MM.1S (cell line): ENCODE measurements at regions not wholly inside any gene's neighbourhood (a gene's known extent, or its start where the extent isn't known, plus 50 kb on each side); places are given as distances from the start of the nearest gene placed in this dataset.

Experiments used
- DNase-seq: peaks from one replicate; pipeline ENCODE4 v3.0.0-alpha.2; 2015
- H2AFZ ChIP-seq: fragments of 300-600 bp; sonication (generic); 2 replicates; pipeline ENCODE4 v1.6.0; 2016; ENCODE audit warnings: antibody characterized with exemption, low read length
- H3F3A ChIP-seq: fragments of 300-600 bp; sonication (generic); 2 replicates; pipeline ENCODE4 v1.6.1; 2016; ENCODE audit warnings: mild to moderate bottlenecking, antibody characterized with exemption, low read length, moderate library complexity, mixed read lengths; ENCODE audit not compliant: insufficient read depth
- H3K27ac ChIP-seq: fragments of 300-600 bp; sonication (generic); 2 replicates; pipeline ENCODE4 v1.5.1; 2016; ENCODE audit warnings: mild to moderate bottlenecking, low read length
- H3K27me3 ChIP-seq: fragments of 300-600 bp; sonication (generic); replicated peaks from 2 replicates; pipeline ENCODE4 v1.6.0; 2016; ENCODE audit warnings: low read length; ENCODE audit not compliant: insufficient read depth
- H3K36me3 ChIP-seq: fragments of 300-600 bp; sonication (generic); replicated peaks from 2 replicates; pipeline ENCODE4 v1.6.1; 2016; ENCODE audit warnings: mild to moderate bottlenecking, low read length, mixed read lengths; ENCODE audit not compliant: insufficient read depth
- H3K4me1 ChIP-seq: fragments of 300-600 bp; sonication (generic); 2 replicates; pipeline ENCODE4 v1.6.1; 2016; ENCODE audit warnings: low read length, mixed read lengths
- H3K4me2 ChIP-seq: fragments of 300-600 bp; sonication (generic); 2 replicates; pipeline ENCODE4 v1.6.0; 2016; ENCODE audit warnings: low read depth, low read length
- H3K4me3 ChIP-seq: fragments of 300-600 bp; sonication (generic); 2 replicates; pipeline ENCODE4 v1.5.1; 2016; ENCODE audit warnings: low read length, mixed read lengths
- H3K79me2 ChIP-seq: fragments of 300-600 bp; sonication (generic); 2 replicates; pipeline ENCODE4 v1.6.1; 2016; ENCODE audit warnings: mixed run types, low read length, mixed read lengths
- H3K9ac ChIP-seq: fragments of 300-600 bp; sonication (generic); 2 replicates; pipeline ENCODE4 v1.6.1; 2016; ENCODE audit warnings: low read length, mixed read lengths
- H3K9me2 ChIP-seq: fragments of 300-600 bp; sonication (generic); replicated peaks from 2 replicates; pipeline ENCODE4 v1.6.1; 2016; ENCODE audit warnings: mild to moderate bottlenecking, low read length, mixed read lengths; ENCODE audit not compliant: insufficient read depth
- H3K9me3 ChIP-seq: fragments of 300-600 bp; sonication (generic); replicated peaks from 2 replicates; pipeline ENCODE4 v1.6.1; 2016; ENCODE audit warnings: mild to moderate bottlenecking, low read length, mixed read lengths; ENCODE audit not compliant: insufficient read depth
- H4K20me1 ChIP-seq: fragments of 300-600 bp; sonication (generic); 2 replicates; pipeline ENCODE4 v1.6.1; 2016; ENCODE audit warnings: mild to moderate bottlenecking, low read length, moderate library complexity, mixed read lengths; ENCODE audit not compliant: insufficient read depth
- CTCF ChIP-seq: fragments of 300-600 bp; sonication (generic); IDR thresholded peaks from 2 replicates; pipeline ENCODE4 v1.5.1; 2016; ENCODE audit warnings: antibody characterized with exemption, low read length, mixed read lengths
- EZH2 ChIP-seq: fragments of 300-600 bp; sonication (generic); optimal IDR thresholded peaks from 2 replicates; pipeline ENCODE3; 2017; ENCODE audit warnings: low read depth, mild to moderate bottlenecking, antibody characterized with exemption, low read length, mixed read lengths
- EZH2phosphoT487 ChIP-seq: fragments of 300-600 bp; sonication (generic); IDR thresholded peaks from 2 replicates; pipeline ENCODE4 v1.6.1; 2018; ENCODE audit warnings: antibody characterized with exemption, low read length

- no peak overlapping the region for H3K4me2 ChIP-seq
- TF ChIP-seq EZH2phosphoT487 = no peak
- TF ChIP-seq EZH2 = no peak
- no peak for TF ChIP-seq CTCF
Measured at GRCh38 chr11:38208951-38209350, 1610.9 kb upstream of the RAG2 start.

GRCh38 chr11:38206663-38207062 lies 1608.6 kb upstream of the RAG2 start:
- Histone ChIP-seq H3K36me3 (no peaks in the 10 kb centered on the region), H3K4me1 (no peaks in the 10 kb centered on the region), H3K4me2 (no peak overlapping the region), H3K27me3 (no peaks in the 10 kb centered on the region), H3K4me3 (no peak overlapping the region), H3K9me2 (no peaks in the 10 kb centered on the region), H3K79me2 (no peaks in the 10 kb centered on the region), H3F3A (no peaks in the 10 kb centered on the region), H3K27ac (no peak overlapping the region), H3K9me3 (no peaks in the 10 kb centered on the region), H4K20me1 (no peaks in the 10 kb centered on the region), H3K9ac (no peak overlapping the region), H2AFZ (no peak overlapping the region)
- DNase-seq = no peak
- TF ChIP-seq CTCF = no peak
- no peak for TF ChIP-seq EZH2phosphoT487
- TF ChIP-seq EZH2 = no peak

More at GRCh38 chr11:38208951-38209350, 1610.9 kb upstream of the RAG2 start:
- no peak for DNase-seq
- Histone ChIP-seq H3K27me3 (no peaks in the 10 kb centered on the region), H3K4me3 (no peak overlapping the region), H3K9ac (no peak overlapping the region), H3K9me2 (no peaks in the 10 kb centered on the region), H3K79me2 (no peaks in the 10 kb centered on the region), H3K9me3 (no peaks in the 10 kb centered on the region), H3K27ac (no peak overlapping the region), H4K20me1 (no peaks in the 10 kb centered on the region), H3K4me1 (no peaks in the 10 kb centered on the region), H3K36me3 (no peaks in the 10 kb centered on the region), H3F3A (no peaks in the 10 kb centered on the region), H2AFZ (no peak overlapping the region)

- Histone ChIP-seq H2AFZ (no peak overlapping the region), H3K4me3 (no peak overlapping the region), H3K9me2 (no peaks in the 10 kb centered on the region), H4K20me1 (no peaks in the 10 kb centered on the region), H3K4me1 (no peaks in the 10 kb centered on the region), H3F3A (no peaks in the 10 kb centered on the region), H3K36me3 (no peaks in the 10 kb centered on the region), H3K9ac (no peak overlapping the region), H3K4me2 (no peak overlapping the region), H3K9me3 (no peaks in the 10 kb centered on the region), H3K27me3 (no peaks in the 10 kb centered on the region), H3K27ac (no peak overlapping the region), H3K79me2 (no peaks in the 10 kb centered on the region)
- no peak for TF ChIP-seq EZH2
- DNase-seq = no peak
Measured at GRCh38 chr11:38191101-38191500, 1593.1 kb upstream of the RAG2 start.

- Histone ChIP-seq H2AFZ (no peak overlapping the region), H3K4me3 (no peak overlapping the region), H3K27me3 (no peaks in the 10 kb centered on the region), H3K79me2 (no peaks in the 10 kb centered on the region), H3F3A (no peaks in the 10 kb centered on the region), H3K9me2 (no peaks in the 10 kb centered on the region), H3K9me3 (no peaks in the 10 kb centered on the region), H3K4me1 (no peaks in the 10 kb centered on the region), H3K36me3 (no peaks in the 10 kb centered on the region), H3K27ac (no peak overlapping the region), H4K20me1 (no peaks in the 10 kb centered on the region), H3K4me2 (no peak overlapping the region), H3K9ac (no peak overlapping the region)
- TF ChIP-seq EZH2phosphoT487 (no peak), CTCF (no peak), EZH2 (no peak)
- DNase-seq = no peak
Measured at GRCh38 chr11:38182126-38182866, 1584.3 kb upstream of the RAG2 start.
